ENCODE measurements at regions not wholly inside any gene's neighbourhood (a gene's known extent, or its start where the extent isn't known, plus 50 kb on each side); places are given as distances from the start of the nearest gene placed in this dataset.

GRCh38 chr1:59004755-59005154, 220.9 kb upstream of the JUN start (continued):
- no peak for TF ChIP-seq EP300 (IDR thresholded peaks at IDR 0.05; ENCODE audit: borderline replicate concordance in 1 of 2, low read depth in 2 of 2, low read length in 2 of 2)
- TF ChIP-seq CBX8 (IDR thresholded peaks at IDR 0.05; ENCODE audit: borderline replicate concordance, low read depth, low read length): no peak
- no peak for TF ChIP-seq SP4 (IDR thresholded peaks at IDR 0.05; ENCODE audit: low read length)
- TF ChIP-seq BCL11A (IDR thresholded peaks at IDR 0.05; ENCODE audit: low read depth in 2 of 2, low read length in 2 of 2): no peak

Measured in H1 (cell line).